HG03457 (cell line): ENCODE measurements at regions not wholly inside any gene's neighbourhood (a gene's known extent, or its start where the extent isn't known, plus 50 kb on each side); places are given as distances from the start of the nearest gene placed in this dataset.
"Not testable (repeated sequence)": the region's sequence is repeated elsewhere in the genome, so short reads cannot be mapped to it uniquely, and the experiment has no call there.

Experiments used
- ATAC-seq: cut with Tn5 transposase; IDR thresholded peaks from one replicate; pipeline ENCODE4 v1.9.1; 2021; ENCODE audit warnings: moderate number of reproducible peaks; ENCODE audit not compliant: unreplicated experiment

DNA sequence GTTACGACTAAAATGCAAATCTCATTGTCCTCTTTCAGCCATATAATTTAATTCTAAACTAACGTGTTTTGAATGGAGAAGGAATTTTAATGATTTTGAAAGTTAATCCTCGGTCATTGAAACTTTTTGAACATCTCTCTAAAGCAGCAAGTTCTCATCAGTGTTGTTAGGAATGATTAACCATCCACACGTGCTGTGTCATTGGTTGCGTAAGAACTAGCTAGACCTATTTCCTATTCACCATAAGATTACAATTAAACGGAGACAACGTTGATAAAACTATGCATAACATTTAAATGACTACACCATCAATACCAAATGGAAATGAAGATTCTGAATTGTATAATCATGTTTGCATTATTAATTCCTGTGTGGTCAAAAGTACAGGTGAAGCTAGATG is 155.6 kb upstream of the IRS2 start:
- ATAC-seq = no peak

DNA sequence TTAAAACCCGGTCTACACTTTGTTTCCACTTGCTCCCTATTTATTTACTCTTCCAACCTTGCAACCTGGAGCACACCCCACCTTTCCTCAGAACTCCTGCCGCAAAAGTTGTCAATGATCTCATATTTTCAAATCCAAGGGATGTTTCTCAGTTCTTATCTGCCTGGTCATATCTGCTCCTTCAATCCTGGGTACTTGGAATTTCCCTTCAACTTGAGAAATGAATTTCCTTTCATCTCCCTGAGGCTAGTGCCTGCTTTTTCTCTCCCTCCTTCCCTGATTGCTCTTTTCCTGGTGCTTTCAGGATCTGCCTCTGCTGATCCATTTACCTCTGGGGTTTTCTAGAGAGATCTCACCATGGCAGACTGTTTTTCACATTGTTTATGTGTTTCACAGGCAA is 154.8 kb upstream of the IRS2 start:
- ATAC-seq = no peak

DNA sequence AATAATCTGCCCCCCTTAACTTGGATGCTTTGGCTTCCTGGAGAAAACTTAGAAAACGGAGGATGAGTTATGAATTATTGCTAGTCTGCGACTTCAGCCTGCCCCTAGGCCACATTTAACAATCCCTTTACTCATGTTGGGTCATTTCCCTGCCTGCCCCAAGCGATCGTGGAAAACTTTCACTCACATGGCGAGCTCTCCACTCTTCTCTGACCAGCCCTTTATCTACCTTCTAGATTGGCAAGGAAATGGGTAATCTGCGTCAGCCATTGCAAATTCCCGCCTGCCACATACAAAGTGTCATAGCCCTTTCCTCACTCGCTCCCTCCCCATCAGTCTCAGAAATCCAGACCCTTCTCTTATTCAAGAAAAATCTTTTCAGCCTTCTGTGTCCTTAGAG is 154.3 kb upstream of the IRS2 start:
- no peak for ATAC-seq

DNA sequence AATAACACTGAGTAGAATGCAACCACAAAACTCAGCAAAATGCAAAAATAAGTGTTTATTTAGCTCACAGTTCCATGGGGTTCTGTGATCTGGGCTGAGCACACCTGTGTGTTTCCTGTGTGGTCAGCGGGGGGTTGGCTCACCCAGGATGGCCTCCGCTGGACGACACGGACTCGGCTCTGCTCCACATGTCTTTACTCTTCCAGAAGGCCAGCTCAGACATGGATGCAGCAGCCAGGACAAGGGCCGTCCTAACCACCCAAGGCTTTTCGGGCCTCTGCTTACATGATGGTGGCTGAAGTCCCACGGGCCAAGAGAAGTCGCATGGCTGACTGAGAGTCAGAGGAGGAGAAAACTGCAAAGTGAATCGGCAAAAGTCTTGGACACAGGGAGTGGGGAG is 153.5 kb upstream of the IRS2 start:
- ATAC-seq = no peak

DNA sequence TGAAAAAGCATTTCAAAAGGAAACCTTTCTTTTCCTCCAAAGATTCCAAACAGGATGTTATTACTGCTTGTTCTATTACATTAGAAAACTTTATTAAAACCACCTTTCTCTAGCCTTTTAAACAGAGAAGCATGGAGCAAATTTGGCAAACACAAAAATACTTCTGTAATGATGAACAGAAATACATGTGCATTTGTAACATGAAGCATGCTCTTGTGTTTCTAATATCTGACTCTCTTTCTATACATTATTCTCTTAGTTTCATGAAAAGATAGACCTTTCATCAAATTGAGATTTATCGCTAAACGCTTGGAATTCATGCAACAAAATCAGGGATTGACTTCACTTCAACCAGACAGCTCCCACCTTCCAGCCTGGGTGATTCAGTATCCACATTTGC is 152.8 kb upstream of the IRS2 start:
- no peak for ATAC-seq

DNA sequence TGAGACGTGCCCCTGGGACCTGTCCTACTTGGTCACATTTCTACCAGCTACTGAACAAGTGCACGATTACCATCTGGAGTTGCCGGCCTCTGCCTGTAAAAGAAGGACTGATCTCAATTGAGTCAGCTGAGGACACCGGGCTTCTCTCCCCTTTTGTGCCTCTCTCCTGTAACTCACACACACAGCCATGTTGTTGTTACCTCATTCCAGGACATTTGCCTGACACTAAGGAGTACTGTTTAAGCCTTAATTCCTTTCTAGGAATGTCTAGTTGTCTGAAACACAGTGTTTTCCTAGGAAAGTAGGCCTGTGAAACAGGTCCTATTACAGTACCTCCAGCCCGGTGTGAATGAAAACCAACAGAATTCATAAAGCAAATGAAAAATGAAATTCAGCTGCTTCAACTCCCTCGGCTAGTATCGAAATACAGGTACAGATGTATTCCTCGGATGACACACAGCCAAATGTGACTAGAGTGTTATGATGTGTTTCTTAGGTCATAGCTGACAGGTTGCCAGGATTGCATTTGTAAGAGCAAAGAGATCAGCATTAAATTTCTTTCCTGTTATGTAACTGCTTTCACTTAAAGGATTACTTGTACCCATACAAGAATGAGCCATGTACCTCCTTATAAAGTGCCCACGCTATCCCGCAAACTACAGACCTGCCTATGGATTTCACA is 152.0 kb upstream of the IRS2 start:
- ATAC-seq = no peak

DNA sequence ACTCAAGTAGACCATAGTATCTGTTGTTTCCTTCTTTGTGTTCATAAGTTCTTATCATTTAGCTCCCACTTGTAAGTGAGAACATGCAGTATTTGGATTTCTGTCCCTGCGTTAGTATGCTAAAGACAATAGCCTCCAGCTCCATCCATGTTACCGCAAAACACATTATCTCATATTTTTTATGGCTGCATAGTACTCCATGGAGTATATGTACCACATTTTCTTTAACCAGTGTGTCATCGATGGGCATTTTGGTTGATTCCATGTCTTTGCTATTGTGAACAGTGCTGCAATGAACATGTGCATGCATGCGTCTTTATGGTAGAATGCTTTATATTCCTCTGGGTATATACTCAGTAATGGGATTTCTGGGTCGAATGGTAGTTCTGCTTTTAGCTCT is 148.1 kb upstream of the IRS2 start:
- not testable (repeated sequence) for ATAC-seq

DNA sequence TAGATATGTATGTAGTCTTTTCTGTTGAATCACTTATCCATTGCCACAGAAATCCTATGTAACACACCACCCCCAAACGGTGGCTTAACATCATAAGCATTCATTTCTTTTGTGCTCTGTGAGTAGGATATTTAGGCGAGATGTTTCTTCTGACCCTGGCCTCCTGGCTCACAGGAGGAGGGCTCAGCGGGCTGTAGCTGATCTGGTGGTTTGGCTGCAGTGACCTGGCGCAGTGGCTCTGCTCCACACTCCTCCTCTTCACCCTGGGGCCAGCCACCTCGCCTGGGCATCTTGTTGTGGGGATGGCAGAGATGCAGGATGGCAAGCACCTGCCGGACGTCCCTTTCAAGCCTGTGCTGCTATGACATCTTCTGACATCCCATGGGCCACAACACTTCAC is 147.1 kb upstream of the IRS2 start:
- ATAC-seq = no peak

DNA sequence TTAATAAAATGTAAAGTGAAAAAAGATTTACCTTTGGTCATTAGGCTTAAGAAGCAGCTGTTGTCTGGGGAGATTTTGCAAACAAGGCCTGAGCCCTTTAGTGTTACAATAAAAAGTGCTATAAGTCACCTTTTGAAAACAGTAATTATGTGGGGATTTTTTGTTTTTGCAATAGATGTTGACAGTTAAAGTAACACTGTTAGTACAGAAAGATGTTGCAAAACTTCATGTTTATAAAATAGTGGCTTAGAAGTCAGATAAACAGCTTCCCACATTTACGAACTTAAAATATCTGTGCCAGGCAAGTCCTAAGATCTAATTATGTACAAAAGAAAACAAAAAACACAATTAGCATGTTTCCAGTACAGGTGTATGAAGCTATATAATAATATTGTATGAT is 138.0 kb upstream of the IRS2 start:
- ATAC-seq = no peak

DNA sequence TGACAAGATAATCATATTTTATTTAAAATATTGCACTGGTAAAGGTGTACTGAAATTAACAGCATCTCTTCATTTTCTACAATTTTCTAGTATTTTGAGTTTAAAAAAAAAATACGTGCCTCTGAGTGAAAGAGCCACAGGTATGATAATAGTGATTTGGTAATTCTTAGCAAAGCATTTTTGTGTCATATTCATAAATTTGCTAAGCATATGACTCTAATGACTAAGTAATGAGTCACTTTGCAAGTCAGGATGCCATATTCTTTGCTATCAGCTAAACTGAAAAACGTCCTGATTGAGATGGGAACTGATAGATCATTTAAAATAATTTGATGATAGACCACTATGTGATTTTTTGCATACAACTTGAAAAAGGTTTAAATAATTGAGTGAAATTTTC is 136.1 kb upstream of the IRS2 start:
- no peak for ATAC-seq

DNA sequence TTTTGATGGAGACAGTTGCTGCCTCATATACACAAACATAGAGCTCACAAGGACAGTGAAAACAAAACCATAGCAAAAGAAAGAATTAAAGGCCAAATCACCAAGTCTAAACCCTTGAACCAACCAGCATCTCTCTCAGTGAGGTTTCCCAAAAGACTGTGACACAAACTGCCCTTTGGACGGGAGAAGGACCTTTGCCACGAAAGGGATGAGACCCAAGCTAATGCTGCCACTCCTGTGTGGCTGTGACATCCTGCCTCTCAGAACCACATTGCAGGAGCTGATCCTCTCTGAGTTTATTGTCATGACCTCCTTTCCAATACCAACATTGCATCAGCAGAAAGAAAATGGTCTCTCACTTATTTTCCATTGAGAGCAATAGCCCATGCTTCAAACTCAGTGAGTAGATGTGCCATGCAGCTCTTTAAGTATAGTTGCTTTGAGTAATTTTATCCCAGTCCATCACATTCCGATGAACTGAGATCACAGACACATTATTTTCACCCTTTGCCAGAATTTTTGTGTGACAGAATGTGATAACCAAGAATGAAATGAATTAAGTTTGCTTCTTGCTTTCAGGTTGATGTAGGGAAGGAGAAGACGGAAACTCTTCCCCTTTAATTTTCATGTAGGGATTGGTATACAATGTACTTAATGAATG is 133.5 kb upstream of the IRS2 start:
- ATAC-seq = no peak

DNA sequence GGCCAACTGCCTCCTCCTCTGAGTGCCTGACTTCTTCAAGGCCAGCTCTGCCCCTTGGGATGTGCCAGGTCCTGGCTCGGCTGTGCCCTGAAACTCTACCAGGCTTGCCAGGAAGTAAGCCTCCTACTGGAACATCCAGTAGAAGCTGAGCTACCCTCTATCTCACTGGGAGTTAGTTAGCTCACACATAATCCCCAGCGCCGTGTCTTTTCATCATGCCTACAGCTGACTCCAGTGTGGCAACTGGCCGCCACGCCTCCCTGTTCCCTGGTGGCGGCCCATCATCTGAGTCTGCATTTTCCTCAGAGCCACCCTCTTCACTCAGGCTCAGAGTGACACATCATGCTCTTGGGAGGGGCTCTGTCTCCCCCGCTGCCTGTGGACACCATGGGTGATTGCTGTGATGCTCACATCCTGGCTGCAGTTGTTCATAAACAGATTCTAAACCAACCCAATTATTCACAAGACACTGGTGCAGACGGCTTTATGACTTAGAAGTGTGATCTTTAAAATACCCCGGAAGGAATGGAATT is 131.9 kb upstream of the IRS2 start:
- ATAC-seq = no peak

DNA sequence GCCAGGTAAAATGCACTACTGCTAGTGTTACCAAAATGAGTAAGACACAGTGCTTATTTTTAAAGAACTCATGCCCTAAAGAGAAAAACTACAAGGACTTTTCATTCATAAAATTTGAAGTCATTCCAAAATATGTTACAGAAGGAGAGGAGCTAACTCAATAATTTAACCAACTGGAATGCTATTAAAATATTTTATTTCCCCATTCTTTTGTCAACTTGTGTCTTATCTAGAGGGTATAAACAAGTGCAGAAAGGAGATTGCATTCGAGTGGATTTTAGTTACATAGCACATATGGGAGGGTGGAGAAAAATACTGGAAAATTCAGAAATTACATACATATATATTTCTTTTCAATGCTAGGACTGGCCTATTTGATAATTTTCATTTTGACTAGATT is 131.0 kb upstream of the IRS2 start:
- no peak for ATAC-seq

DNA sequence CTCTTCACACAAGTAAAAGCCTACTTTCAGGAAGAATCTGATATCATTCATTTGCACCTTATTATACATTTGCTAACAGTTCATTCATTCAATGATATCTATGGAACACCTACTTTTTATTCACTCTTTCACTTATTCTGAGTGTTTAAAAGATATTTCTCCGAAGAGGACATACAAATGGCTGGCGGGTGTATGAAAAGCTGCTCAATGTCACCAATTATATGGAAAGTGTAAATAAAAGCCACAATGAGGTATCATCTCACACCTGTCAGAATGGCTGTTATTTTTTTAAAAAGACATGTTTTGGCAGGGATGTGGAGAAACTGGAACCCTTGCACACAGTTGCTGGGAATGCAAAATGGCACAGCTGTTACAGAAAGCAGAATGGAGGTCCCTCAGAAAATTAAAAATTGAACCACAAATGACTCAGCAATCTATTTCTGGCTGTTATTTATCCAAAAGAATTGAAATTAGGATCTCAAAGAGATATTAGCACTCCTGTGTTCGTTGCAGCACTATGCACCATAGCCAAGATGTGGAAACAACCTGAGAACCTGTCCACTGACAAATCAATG is 127.6 kb upstream of the IRS2 start:
- ATAC-seq = no peak

DNA sequence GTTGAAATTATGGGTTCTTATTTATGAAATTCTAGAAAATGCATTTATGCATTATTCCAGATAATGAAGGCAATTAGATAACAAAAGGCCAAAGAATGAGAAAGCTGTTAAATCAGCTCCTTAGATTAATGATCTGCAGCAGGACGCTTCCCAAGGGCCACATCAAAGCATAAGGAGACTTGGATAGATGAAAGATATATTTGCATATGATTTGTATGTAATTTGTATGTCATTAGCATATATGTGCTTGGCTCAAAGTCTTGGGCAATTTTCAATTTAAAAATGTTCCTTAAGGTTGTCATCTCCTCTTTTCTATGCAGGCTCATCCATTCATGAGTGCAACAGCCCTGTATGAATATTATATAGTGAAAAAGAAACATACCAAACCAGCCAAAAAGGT is 126.8 kb upstream of the IRS2 start:
- ATAC-seq = no peak

DNA sequence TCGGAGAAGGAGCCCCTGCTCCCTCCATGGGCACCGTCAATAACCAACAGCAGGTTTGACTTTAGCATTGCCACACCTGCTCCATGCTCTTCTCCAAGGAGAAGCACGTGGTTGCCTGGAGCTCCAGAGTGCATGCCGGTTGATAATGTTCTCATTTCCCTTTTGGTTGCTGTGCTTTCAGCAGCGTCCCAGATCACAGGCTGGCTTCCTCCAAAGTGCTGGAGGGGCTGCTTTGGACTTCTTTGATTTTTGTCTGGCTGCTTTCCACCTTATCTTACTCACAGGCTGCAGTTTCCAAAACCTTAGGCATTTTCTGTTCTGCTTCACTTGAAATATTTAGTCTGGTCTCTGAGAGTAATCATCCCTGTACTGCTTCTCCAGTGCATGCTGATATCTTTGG is 123.8 kb upstream of the IRS2 start:
- no peak for ATAC-seq

DNA sequence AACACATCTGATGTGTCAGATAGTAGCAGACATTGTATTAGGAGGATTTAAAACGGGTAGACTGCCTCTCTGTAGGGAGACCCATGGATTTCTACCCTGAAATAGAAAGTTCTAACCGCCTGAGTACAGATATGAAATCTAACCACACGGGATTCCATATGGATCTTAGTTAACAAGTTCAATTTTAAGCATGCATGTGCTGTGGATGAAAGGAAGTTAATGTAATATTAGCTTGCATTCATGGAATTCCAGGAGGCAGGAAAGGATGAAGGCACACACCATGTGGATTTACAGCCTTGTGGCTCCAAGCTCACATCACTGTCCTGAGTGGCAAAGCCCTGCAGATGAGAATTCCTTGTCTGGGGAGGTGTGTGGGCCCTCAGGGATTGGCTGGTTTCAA is 120.6 kb upstream of the IRS2 start:
- ATAC-seq = no peak

DNA sequence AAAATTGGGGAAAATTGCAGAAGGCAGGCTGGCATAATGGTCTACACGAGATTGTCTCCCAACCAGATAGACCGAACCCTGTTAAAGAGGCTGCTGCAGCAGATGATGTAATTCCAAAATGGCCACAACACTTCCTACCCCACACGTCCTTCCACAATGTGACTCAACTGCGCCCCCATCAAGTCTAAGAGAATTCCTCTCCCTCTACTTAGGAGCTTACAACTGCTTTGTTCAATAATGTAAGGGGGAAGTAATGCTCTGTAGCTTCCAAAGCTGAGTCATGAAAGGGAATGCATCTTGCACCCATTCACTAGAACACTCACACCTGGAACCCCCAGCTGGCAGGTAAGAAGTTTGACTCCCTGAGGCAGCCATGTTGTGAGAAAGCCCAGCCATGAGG is 117.8 kb upstream of the IRS2 start:
- no peak for ATAC-seq

DNA sequence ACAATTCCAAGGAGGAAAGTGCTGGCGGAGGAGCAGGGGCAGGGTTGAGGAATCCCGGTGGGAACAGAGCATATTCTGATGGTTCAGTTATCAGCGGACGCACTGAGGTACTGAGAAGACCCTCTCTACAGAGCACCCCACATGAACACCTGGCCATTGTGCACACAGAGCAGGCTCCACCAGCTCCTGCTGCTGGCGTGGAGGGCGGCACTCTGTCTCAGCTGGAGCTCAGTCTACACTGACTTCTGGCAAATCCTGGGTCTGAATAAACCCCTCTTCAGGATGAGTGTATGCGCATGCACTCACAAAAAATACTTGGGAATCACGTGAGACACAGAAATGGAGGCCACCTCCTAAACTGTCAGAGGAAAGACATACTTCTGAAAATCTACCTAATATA is 114.4 kb upstream of the IRS2 start:
- no peak for ATAC-seq

DNA sequence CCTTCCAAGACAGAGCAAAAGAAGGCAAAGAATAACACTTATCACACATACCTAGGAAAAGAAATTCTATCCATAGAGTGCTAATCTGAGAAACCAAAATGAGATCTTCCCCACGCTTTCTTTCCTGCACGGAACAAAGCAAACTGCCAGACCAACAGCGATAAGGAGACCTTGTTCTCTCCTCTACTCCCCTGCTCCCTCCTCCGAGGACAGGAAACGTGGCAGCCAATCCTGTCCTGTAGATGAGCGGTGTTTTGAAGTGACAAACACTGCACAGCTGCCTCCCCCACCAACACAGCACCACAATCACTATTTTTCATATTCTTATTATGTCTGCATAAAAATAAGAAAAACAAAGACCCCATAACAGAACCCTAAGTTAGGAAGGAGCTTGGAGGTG is 113.9 kb upstream of the IRS2 start:
- ATAC-seq = no peak

DNA sequence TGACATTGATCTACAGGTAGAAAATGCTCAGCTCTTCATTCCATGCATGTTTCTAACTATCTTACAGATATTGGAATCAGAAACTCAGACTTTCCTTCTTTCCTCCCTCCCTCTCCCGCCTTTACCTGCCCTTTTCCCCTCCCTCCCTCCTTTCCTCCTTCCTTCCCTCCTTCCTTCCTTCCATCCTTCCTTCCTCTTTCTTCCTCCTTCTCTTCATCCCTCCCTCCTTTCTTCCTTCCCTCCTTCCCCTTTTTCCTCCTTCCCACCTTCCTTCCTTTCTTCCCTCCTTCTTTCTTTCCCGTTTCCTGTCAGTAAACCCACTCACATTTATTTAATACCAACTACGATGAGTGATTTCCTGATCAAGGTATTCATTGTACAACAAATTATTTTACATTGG is 113.4 kb upstream of the IRS2 start:
- no peak for ATAC-seq

DNA sequence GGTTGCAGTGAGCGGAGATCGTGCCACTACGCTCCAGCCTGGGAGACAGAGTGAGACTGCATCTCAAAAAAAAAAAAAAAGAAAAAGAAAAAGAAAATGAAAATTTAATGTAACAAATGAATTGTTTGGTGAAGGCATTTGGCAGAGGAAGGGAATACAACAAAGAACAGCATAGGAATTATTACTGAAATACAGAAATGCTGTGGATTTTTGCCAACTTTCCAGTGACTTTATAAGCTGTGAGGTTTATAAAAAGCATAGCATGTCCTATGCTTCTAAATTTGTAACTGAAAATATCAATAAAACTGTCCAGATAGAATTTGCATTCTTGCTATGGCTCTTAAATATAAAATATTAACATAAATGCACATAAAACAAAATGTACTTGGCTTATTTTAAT is 112.9 kb upstream of the IRS2 start:
- ATAC-seq = no peak
